Suprapubic skin (tissue), 4 donors: ENCODE measurements at regions not wholly inside any gene's neighbourhood (a gene's known extent, or its start where the extent isn't known, plus 50 kb on each side); places are given as distances from the start of the nearest gene placed in this dataset.
"Not testable (repeated sequence)": the region's sequence is repeated elsewhere in the genome, so short reads cannot be mapped to it uniquely, and the experiment has no call there.

Experiments used
- DNase-seq, 2 donors: peaks; one replicate each; pipeline ENCODE4 v3.0.0-alpha.2; 2019; ENCODE audit warnings: low spot score in 2 of 2
- H3K27ac ChIP-seq: fragments of 200-600 bp; sonication (generic); one replicate; pipeline ENCODE4 v1.5.1; 2019
- H3K27me3 ChIP-seq: fragments of 200-600 bp; sonication (generic); one replicate; pipeline ENCODE4 v1.5.1; 2019
- H3K36me3 ChIP-seq: fragments of 200-600 bp; sonication (generic); one replicate; pipeline ENCODE4 v1.5.1; 2019
- H3K4me1 ChIP-seq: fragments of 200-600 bp; sonication (generic); one replicate; pipeline ENCODE4 v1.5.1; 2019
- H3K4me3 ChIP-seq: fragments of 200-600 bp; sonication (generic); one replicate; pipeline ENCODE4 v1.5.1; 2019; ENCODE audit warnings: mild to moderate bottlenecking
- H3K9me3 ChIP-seq: fragments of 200-600 bp; sonication (generic); one replicate; pipeline ENCODE4 v1.5.1; 2019
- CTCF ChIP-seq, 2 donors: fragments of 200-600 bp in 1 of 2; fragments of 450-650 bp in 1 of 2; sonication (generic) in 1 of 2; IDR thresholded peaks; one replicate each; pipeline ENCODE4 v1.5.1; 2016 to 2019; ENCODE audit warnings: antibody characterized with exemption in 2 of 2, mild to moderate bottlenecking in 1 of 2, moderate library complexity in 1 of 2
- EP300 ChIP-seq: sonication (generic); formaldehyde crosslinking; IDR thresholded peaks from one replicate; pipeline ENCODE4 v1.6.1; 2017; ENCODE audit warnings: antibody characterized with exemption
- POLR2A ChIP-seq, 2 donors: fragments of 450-650 bp; IDR thresholded peaks; one replicate each; pipeline ENCODE4 v1.6.1; 2017; ENCODE audit warnings: antibody characterized with exemption in 2 of 2, mild to moderate bottlenecking in 2 of 2, moderate library complexity in 2 of 2
- POLR2AphosphoS5 ChIP-seq, 3 donors: sonication (generic); formaldehyde crosslinking; IDR thresholded peaks; one replicate each; pipeline ENCODE4 v1.6.1; 2017; ENCODE audit warnings: antibody characterized with exemption in 3 of 3
- WGBS: methylation state at CpG from one replicate; pipeline ENCODE4 v1.1.5; 2018; 5-methylcytosine and 5-hydroxymethylcytosine counted together

- Histone ChIP-seq H3K4me1 (no peaks in the 10 kb centered on the region), H3K36me3 (no peaks in the 10 kb centered on the region), H3K9me3 (no peaks in the 10 kb centered on the region), H3K27ac (no peak overlapping the region), H3K4me3 (no peak overlapping the region), H3K27me3 (no peaks in the 10 kb centered on the region)
- 76% methylated on average over 5 of the region's 5 CpGs for WGBS
- TF ChIP-seq EP300: no peak
- no peak for TF ChIP-seq POLR2A (IDR thresholded peaks at IDR 0.05)
- no peak for TF ChIP-seq POLR2AphosphoS5 (IDR thresholded peaks at IDR 0.05)
- TF ChIP-seq CTCF (IDR thresholded peaks at IDR 0.05): no peak
- no peak for DNase-seq
Observed at GRCh38 chr3:567488-568185, 371.1 kb downstream of the CHL1 start.

- not testable (repeated sequence) for H3K4me3 ChIP-seq, DNase-seq, H3K9me3 ChIP-seq, H3K27ac ChIP-seq, H3K36me3 ChIP-seq, H3K27me3 ChIP-seq, H3K4me1 ChIP-seq
- WGBS: 66% methylated on average over 2 of the region's 2 CpGs
Observed at GRCh38 chr3:579529-579928, 383.0 kb downstream of the CHL1 start.

- not testable (repeated sequence) for H3K27ac ChIP-seq, H3K27me3 ChIP-seq, H3K4me1 ChIP-seq, H3K36me3 ChIP-seq, H3K9me3 ChIP-seq, DNase-seq, H3K4me3 ChIP-seq
Observed at GRCh38 chr3:589066-589465, 392.5 kb downstream of the CHL1 start.

- H3K27ac ChIP-seq, H3K27me3 ChIP-seq, H3K36me3 ChIP-seq, H3K4me3 ChIP-seq, H3K4me1 ChIP-seq, DNase-seq, H3K9me3 ChIP-seq: not testable (repeated sequence)
- 57% methylated on average over 2 of the region's 2 CpGs for WGBS
Observed at GRCh38 chr3:597304-597703, 400.7 kb downstream of the CHL1 start.

- H3K27me3 ChIP-seq, H3K9me3 ChIP-seq, H3K27ac ChIP-seq, H3K36me3 ChIP-seq, H3K4me1 ChIP-seq, DNase-seq, H3K4me3 ChIP-seq: not testable (repeated sequence)
- 79% methylated on average over 1 of the region's 1 CpG for WGBS
Observed at GRCh38 chr3:597746-598145, 401.2 kb downstream of the CHL1 start.

GRCh38 chr3:607480-607879, 410.9 kb downstream of the CHL1 start:
- H3K4me1 ChIP-seq, H3K36me3 ChIP-seq, H3K27ac ChIP-seq, H3K9me3 ChIP-seq, H3K27me3 ChIP-seq, DNase-seq, H3K4me3 ChIP-seq: not testable (repeated sequence)
- 59% methylated on average over 4 of the region's 4 CpGs for WGBS

- no peaks in the 10 kb centered on the region for H3K36me3 ChIP-seq
Observed at GRCh38 chr3:621714-622113, 425.2 kb downstream of the CHL1 start.

More at GRCh38 chr3:621714-622113, 425.2 kb downstream of the CHL1 start:
- Histone ChIP-seq H3K4me1 (no peaks in the 10 kb centered on the region), H3K27me3 (no peaks in the 10 kb centered on the region), H3K4me3 (no peak overlapping the region), H3K9me3 (no peaks in the 10 kb centered on the region), H3K27ac (no peak overlapping the region)
- no peak for TF ChIP-seq EP300
- TF ChIP-seq POLR2AphosphoS5 (IDR thresholded peaks at IDR 0.05): no peak
- no peak for TF ChIP-seq CTCF (IDR thresholded peaks at IDR 0.05)
- DNase-seq: no peak
